Stimulated activated CD4-positive, alpha-beta T cell treated with anti-CD3 and anti-CD28 coated beads, Interleukin-2, amount 100 ng/mL, for 4 hours (primary cell): ENCODE measurements at regions not wholly inside any gene's neighbourhood (a gene's known extent, or its start where the extent isn't known, plus 50 kb on each side); places are given as distances from the start of the nearest gene placed in this dataset.
"Not testable (repeated sequence)": the region's sequence is repeated elsewhere in the genome, so short reads cannot be mapped to it uniquely, and the experiment has no call there.

Experiments used
- DNase-seq: peaks from one replicate; pipeline ENCODE4 v3.0.0-alpha.2; 2020; ENCODE audit warnings: low read depth

DNA sequence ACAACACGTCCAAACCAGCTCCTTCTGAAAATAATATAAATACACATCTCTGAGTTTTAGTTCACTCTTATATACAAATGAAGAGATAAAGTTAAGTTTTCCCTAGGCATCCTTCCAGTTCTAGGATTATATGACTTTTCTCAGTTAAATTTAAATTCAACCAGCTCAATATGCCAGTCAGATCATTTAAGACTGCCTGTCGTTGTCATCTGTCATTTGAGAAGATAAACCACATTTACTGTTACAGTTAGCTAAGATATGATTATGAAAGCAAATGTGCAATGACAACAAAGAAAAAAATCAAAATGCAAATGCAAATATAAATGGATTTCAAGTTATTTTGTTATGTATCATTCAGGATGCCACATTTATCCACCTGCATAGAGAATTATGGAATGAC lies 671.7 kb upstream of the GOT2 start:
- no peak for DNase-seq

- DNase-seq: no peak
Measured at GRCh38 chr16:59404509-59404908, 670.4 kb upstream of the GOT2 start.

- DNase-seq: no peak
Measured at GRCh38 chr16:59400830-59401229, 666.7 kb upstream of the GOT2 start.

DNA sequence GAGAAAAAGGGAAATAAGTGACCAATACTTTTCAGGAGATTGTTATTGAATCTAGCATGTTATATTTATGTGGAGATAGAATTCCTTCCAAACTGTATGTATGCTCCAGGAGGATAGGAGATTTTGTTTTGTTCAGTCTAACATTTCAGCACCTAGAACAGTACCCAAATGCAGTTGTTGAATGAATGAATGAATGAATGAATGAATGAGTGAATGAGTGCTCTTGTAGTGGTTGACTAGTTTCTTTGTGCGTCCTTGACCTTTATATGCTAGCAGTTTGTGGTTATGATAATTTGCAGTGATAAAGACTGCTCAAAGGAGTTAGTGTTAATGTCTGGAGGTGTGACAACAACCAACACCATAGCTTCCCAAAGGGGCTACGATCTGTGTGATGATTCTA lies 663.5 kb upstream of the GOT2 start:
- DNase-seq: no peak

DNA sequence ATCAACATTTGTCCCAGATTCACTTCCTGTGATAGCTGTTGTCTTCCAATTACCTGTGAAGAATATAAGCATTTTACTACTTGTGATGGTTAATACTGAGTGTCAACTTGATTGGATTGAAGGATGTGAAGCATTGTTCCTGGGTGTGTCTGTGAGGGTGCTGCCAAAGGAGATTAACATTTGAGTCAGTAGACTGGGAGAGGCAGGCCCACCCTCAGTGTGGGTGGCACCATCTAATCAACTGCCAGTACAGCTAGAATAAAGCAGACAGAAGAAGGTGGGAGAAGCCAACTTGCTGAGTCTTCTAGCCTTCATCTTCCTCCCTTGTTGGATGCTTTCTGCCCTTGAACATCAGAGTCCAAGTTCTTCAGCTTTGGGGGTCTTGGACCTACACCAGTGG lies 660.4 kb upstream of the GOT2 start:
- no peak for DNase-seq

- no peak for DNase-seq
Measured at GRCh38 chr16:59392911-59393310, 658.8 kb upstream of the GOT2 start.

- DNase-seq: no peak
Measured at GRCh38 chr16:59391617-59392364, 657.7 kb upstream of the GOT2 start.

- DNase-seq: no peak
Measured at GRCh38 chr16:59385959-59386358, 651.8 kb upstream of the GOT2 start.

DNA sequence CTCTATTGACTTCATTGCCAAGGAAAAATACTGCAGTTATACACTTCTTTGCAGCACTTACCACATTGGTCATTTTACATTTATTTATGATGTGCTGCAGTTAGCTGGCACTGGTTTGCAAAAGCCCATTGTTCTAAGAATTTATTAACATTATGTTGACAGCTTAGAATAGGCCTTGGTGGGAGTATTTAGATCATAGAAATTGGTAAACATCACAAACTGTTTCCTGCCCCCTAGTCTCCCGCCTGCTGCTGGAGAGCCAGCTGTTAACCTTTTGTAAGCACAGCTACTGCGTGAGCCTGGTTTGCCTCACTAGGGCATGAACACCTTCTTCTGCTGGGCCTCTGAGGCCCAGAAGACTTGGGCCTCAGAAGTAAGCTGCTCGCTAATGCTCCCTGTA lies 651.4 kb upstream of the GOT2 start:
- no peak for DNase-seq

- no peak for DNase-seq
Measured at GRCh38 chr16:59373632-59374031, 639.5 kb upstream of the GOT2 start.

- no peak for DNase-seq
Measured at GRCh38 chr16:59370717-59371116, 636.6 kb upstream of the GOT2 start.

- DNase-seq: no peak
Measured at GRCh38 chr16:59369523-59369922, 635.4 kb upstream of the GOT2 start.

DNA sequence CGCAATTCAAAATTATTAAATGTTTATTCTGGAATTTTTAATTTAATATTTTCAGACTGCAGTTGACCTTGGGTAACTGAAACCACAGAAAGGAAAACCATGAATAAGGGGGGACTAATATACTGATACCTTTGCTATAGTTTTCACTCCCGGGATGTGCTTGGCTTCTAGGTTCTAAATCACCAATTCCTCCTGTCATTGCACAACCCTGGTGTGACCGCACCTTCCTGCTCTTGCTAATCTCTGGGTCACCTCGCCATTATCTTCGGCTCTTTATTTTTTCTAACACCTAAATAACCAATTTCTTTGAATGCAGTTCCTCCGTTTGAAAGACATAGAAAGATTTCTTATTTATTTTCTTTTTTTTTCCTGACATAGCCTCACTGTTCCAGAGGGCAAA lies 634.5 kb upstream of the GOT2 start:
- no peak for DNase-seq

GRCh38 chr16:59356709-59357108 lies 622.6 kb upstream of the GOT2 start:
- no peak for DNase-seq

DNA sequence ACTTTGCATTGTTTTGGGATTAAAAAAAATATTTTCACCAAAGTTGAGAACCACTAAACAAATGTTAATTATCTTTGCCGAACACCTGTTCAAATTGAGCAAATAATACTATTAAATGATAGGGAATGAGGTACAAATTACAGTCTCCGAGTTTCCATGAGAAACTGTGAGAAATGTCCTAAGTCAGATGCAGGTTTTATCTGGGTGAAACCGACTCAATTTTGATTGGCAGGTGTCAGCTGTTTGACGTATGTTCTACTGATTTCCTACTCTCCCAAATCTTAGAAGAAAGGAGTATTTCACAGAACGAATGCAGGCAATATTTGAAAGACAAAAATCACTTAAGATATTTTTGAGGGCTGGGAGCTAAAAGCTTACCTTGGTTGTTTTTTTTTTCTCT lies 622.0 kb upstream of the GOT2 start:
- no peak for DNase-seq

DNA sequence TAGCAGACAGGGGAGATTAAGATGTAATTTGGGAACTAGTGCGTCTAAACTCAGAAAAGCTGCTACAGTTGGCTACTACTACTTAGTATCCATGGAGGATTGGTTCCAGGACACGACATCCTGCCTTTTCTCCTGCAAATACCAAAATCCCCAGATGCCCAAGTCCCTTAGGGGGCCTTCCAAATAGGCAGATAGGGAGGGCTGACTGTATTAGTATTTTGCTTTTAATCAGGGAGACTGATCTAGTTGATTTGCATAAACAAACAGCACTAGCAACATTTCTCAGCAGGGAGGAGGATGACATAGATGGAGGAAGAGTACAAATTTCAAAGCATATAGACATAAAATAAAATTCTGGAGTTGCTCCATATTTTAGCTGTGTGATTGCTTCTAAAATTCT lies 621.6 kb upstream of the GOT2 start:
- DNase-seq: no peak

DNA sequence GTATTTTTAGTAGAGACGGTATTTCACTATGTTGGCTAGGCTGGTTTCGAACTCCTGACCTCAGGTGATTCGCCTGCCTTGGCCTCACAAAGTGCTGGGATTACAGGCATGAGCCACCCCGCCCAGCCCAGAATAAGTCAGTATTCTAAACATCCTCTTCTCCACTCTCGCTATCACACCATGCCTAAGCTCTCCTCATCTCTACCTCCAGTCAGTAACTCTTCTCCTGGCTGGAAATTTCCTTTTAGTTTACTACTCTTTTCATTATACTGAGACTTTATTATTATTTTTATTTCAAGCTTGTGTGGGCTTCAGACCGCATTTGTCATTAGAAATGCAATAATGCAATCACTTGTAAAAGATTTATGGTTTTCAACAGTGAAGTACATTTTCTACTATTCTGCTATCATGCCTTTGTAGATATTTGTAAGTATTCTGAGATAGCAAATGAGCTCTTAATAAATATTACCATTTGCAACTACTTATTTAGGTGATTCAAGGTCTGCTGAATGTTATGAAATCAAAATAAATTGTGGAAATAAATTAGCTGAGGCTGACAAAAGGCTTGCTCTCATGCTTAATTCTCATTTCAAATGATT lies 617.3 kb upstream of the GOT2 start:
- DNase-seq: no peak

GRCh38 chr16:59350670-59351069 lies 616.6 kb upstream of the GOT2 start:
- DNase-seq: no peak

DNA sequence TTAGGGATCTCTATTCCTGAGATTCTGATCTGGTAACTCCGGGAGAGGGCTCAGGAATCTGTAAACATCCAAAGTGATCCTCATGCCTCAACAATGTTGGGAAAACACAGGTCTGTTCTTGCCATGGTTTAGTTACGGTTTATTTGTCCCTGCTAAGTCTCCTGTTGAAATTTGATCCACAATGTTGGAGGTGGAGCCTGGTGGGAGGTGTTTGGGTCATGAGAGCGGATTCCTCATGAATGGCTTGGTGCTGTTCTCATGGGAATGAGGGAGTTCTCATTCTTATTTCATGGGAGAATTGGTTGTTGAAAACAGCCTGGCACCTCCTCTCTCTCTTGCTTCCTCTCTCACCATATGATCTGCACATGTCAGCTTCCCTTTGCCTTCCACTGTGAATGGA lies 608.6 kb upstream of the GOT2 start:
- no peak for DNase-seq

- no peak for DNase-seq
Measured at GRCh38 chr16:59341368-59341767, 607.3 kb upstream of the GOT2 start.

- DNase-seq: no peak
Measured at GRCh38 chr16:59339871-59340270, 605.8 kb upstream of the GOT2 start.

GRCh38 chr16:59336136-59336695 lies 602.1 kb upstream of the GOT2 start:
- DNase-seq: no peak

DNA sequence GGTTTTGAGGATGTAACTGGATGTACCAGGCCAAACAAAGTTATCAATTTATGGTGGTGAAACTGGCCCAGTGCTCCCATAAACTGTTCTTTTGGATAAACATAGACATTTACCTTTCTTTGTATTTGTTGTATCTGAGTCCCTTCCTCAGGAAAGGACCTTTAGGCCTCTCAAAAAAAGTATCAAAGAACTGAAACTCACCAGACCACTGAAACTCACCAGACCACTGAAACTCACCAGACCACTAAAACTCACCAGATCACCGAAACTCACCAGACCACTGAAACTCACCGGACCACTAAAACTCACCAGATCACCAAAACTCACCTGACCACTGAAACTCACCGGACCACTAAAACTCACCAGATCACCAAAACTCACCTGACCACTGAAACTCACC lies 597.6 kb upstream of the GOT2 start:
- DNase-seq: not testable (repeated sequence)
